ENCODE measurements at regions not wholly inside any gene's neighbourhood (a gene's known extent, or its start where the extent isn't known, plus 50 kb on each side); places are given as distances from the start of the nearest gene placed in this dataset.

DNA sequence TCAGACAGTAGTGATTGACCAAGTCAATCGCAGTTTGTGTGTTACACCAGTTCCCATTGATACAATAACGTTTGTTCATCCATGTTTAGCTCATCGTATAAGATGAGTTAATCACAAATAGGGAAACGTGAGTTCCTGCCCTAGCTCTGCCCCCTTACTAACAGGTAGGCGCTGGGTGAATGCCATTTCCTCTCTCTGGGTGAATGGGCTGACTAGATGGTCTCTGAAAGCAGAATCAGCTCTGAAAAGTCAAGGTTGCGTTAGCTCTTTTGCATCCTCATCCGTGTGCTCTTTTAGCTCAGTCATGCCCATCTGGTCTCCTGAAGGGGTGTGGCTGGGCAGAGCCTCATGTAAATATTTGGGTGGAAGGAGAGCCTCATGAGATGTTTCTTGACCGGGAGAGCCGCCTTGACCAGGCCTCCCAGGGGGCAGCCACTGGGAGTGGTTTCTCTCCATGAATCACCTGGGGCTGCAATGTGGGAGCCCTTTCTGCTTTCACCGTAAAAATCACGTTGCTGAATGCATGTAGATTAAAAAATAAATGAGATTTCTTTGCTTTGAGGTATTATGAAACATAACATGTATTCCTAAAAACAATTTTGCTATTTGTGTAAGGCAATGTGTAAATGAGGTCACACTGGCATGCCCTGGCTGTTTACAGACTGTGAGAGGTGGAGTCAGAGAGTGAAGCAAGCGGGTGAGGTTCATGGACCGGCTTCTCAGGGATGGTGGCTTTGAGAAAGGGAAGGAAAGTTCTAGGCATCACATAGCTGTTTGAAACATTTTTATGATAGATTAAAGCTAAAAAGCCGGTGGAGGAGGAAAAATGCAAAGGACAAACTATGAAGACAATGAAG lies 108.4 kb upstream of the RASGRP1 start:
- no peak for DNase-seq

GRCh38 chr15:38674448-38674847 lies 109.8 kb upstream of the RASGRP1 start:
- DNase-seq = no peak

DNA sequence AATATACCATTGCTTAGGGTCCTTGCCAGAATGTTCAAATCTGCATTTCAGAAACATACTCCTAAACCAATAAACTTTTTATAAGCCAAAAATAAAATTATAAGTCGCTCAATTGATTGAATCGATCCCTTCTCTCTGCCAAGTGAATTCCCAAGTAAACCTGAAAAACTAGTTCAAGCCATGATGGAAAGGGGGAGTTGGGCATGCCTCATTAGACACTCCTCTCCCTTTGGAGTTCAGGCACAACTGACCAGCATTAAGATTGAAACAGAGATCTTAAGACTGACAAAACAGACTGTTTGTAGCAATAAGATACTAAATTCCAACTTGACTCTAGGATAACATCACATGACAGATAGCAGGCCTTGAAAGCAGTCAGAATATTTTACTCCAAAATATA lies 113.7 kb upstream of the RASGRP1 start:
- no peak for DNase-seq

GRCh38 chr15:38680775-38681174 lies 116.2 kb upstream of the RASGRP1 start:
- DNase-seq = no peak

- no peak for DNase-seq
These were observed 117.7 kb upstream of the RASGRP1 start for GRCh38 chr15:38682363-38682762.

GRCh38 chr15:38682861-38683260 lies 118.2 kb upstream of the RASGRP1 start:
- DNase-seq = no peak

GRCh38 chr15:38683382-38684242 lies 119.0 kb upstream of the RASGRP1 start:
- DNase-seq = peak; percentile 3

GRCh38 chr15:38684440-38685010 lies 119.9 kb upstream of the RASGRP1 start:
- DNase-seq = no peak

DNA sequence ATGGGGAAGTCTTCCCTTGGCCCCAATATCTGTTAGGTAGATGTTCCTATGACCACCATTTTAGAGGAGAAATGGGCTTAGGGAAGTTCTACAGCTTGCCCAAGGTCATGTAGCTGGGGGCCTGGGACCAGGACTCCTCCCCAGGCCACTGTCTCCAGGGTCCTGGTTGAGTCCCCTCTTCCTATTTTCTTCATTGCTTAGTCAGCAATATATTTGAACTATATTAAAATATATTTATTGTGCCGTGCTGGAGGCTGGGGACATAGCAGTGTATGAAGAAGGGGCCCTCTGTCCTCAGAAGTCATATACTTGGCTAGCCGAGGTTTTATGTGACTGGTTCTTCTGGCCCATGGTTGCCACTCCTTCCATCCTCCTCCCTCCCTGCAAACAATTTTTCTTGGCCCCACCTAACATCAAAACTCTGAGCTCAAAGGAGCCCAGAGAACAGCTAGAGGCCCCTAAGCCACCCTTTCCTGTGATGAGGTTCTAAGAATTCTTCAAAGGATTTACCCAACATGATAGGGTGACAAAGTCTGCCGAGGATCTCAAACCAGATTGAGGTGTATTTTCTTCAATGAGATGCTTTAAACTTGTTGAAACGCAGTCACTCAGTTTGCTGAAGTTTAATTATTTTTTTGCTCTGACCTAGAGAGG lies 121.2 kb upstream of the RASGRP1 start:
- DNase-seq = no peak

DNA sequence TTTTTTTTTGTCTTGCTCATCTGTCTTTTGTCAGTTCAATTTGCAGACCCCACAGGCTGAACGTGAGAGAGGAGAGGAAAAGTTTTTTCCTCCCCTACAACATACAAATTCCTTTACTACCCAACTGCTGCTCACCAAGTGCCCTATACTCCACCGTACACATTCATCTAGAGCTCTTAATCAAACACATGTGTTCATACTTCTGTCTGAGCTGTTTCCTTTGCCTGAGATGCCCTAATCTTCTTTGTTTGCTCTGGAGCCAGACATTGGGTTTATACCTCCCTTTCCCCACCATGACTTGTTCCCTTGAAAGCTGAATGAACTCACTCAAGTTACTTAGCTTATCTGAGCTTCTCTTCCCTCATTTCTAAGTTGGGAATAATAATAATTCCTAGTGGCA lies 122.7 kb upstream of the RASGRP1 start:
- no peak for DNase-seq

GRCh38 chr15:38687775-38688495 lies 123.3 kb upstream of the RASGRP1 start:
- no peak for DNase-seq

DNA sequence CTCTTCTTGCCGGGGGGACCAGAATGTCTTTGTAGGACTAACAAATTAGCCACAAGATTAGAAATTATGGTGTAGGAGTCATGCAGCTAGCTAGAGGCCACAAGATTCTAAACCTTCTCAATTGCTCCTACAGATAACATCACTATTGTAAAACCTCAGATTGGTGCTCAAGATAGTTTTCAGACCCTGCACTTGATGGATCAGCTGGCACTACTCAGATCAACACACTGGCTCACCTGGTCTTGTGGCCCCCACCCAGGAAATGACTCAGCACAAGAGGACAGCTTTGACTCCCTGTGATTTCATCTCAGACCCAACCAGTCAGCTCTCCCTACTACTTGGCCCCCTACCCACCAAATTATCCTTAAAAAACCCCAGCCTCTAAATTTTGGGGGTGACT lies 124.1 kb upstream of the RASGRP1 start:
- DNase-seq = no peak

DNA sequence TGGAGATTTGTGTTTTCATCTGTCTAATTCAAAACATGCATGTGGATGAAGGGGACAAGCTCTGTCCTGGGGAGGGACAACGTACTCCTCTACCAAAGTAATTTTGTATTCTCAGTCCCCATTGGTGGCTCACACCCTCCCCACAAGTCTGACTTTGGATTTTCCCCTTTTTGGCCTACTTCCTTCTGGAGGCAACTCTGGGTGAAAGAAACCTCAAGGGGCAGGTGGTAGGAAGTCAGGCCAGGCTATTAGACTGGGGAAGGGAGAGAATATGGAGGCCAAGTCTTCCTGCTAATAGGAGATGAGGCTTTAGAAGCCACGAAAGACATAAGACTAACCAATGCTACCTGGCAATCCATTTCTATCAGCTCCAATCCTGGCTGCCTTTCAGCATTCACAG lies 124.9 kb upstream of the RASGRP1 start:
- DNase-seq = no peak

DNA sequence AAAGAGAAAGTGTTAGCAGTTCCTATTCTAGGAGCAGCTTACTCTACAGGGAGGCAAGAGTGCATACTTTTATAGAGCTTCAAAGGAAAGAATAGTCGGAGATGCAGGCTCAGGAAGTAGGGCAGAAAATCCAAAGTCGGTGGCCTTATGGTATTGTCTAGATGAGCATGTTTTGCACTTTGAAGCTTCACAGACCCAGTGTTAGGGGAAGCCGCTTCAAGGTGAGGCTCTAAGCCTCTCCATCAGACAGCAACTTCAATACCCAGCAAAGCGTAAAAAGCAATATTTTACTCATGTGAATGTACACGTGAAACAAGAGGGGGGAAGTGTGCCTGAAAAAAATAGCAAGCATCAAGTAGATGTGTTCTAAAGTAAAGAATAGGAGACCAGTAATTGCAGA lies 125.6 kb upstream of the RASGRP1 start:
- no peak for DNase-seq

- no peak for DNase-seq
These were observed 126.2 kb upstream of the RASGRP1 start for GRCh38 chr15:38690719-38691332.

DNA sequence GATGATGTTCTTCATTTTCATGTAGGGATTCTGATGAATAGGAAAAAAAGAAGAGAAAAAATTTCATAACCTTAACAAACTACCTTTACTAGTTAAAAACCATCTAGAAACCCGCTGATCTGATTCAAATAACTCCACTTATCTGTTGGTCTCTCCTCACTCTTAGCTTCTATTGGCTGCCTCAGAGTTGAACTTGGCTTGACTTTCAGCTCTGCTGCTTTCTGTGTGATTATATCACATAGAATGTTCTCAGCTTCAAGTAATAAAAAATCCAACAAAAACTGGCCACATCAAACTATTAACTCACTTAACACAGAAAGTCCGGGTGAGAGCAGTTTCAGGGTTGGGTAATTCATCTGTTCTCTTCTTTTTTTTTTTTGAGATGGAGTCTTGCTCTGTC lies 126.8 kb upstream of the RASGRP1 start:
- no peak for DNase-seq

- DNase-seq = no peak
These were observed 127.6 kb upstream of the RASGRP1 start for GRCh38 chr15:38691965-38692788.

DNA sequence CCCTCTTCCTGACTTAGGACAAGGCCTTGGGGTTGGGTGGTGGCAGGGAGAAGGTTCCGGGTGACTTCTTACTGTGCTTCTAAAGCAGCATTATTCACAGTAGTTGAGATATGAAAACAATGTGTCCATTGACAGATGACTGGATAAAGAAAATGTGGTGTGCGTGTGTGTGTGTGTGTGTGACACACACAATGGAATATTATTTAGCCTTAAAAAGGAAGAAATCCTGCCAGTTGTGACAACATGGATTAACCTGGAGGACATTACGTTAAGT lies 128.1 kb upstream of the RASGRP1 start:
- DNase-seq = no peak

GRCh38 chr15:38695249-38696108 lies 130.9 kb upstream of the RASGRP1 start:
- DNase-seq = no peak

- DNase-seq = no peak
These were observed 131.6 kb upstream of the RASGRP1 start for GRCh38 chr15:38696109-38696727.
